ENCODE measurements at regions not wholly inside any gene's neighbourhood (a gene's known extent, or its start where the extent isn't known, plus 50 kb on each side); places are given as distances from the start of the nearest gene placed in this dataset.

DNA sequence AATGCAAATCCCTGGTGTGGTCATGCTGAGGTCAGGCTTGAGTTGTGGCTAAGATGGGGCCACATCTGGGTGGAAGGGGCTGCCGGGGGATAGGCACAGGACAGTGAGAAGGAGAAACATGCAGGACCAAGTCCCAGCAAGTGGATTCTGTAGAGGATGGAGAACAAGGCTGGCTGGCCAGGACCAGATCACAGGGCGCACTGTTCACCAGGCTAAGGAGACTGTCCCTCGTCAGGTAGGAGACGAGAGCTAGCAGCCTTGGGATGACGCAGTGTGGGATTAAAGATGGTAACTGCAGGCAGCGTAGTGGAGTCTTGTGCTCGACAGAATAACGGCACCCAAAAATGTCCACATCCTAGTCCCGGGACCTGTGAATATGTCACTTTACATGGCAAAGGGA lies 336.1 kb downstream of the BCL11B start:
- H3K4ac ChIP-seq (ENCODE audit: low read length), result no peak overlapping the region
- no peaks in the 10 kb centered on the region for H3K79me1 ChIP-seq (ENCODE audit: low read depth, low read length)
- peak overlapping the region; percentile 49 for H2BK12ac ChIP-seq (ENCODE audit: low read length)
- no peak overlapping the region for H4K8ac ChIP-seq (ENCODE audit: low read depth, low read length)
- no peak overlapping the region for H2BK15ac ChIP-seq (ENCODE audit: low read length)
- no peaks in the 10 kb centered on the region for H3K36me3 ChIP-seq (replicated peaks in 1 of 2; ENCODE audit: control insufficient read depth in 2 of 2, insufficient read depth in 2 of 2, low read length in 2 of 2)
- no peaks in the 10 kb centered on the region for H3K27me3 ChIP-seq (ENCODE audit: control insufficient read depth in 3 of 3, insufficient read depth in 3 of 3, low read depth in 1 of 3, low read length in 3 of 3)
- no peak overlapping the region for H2AFZ ChIP-seq (ENCODE audit: low read length)
- peak overlapping the region in 1 of 2 donors; percentile 36 for H3K4me3 ChIP-seq (ENCODE audit: low read length in 2 of 2)
- no peak overlapping the region for H4K91ac ChIP-seq (ENCODE audit: low read depth, low read length, poor library complexity)
- no peak overlapping the region for H3K14ac ChIP-seq (ENCODE audit: low read length)
- H2AK5ac ChIP-seq (ENCODE audit: low read depth, low read length), result no peak overlapping the region
- WGBS, 2 donors (ENCODE audit: extremely low coverage in 2 of 2, insufficient read length in 2 of 2, insufficient replicate concordance in 1 of 2), result no CpG with 5 or more reads among the region's 9 CpGs
- no peaks in the 10 kb centered on the region for H3K9me3 ChIP-seq (replicated peaks in 1 of 2; ENCODE audit: control insufficient read depth in 2 of 2, insufficient read depth in 1 of 2, low read depth in 1 of 2, low read length in 2 of 2)
- H3K27ac ChIP-seq (replicated peaks; ENCODE audit: low read length), result no peak overlapping the region
- H3K4me1 ChIP-seq (ENCODE audit: control insufficient read depth in 2 of 2, insufficient read depth in 1 of 2, low read depth in 1 of 2, low read length in 2 of 2), result peaks cover 0 to 9% of the 10 kb centered on the region in 2 donors
- H3K9ac ChIP-seq (ENCODE audit: low read depth, low read length, poor library complexity), result no peak overlapping the region
- H2BK5ac ChIP-seq (ENCODE audit: low read length), result no peak overlapping the region
- peak overlapping the region; percentile 25 for H3K23ac ChIP-seq (ENCODE audit: low read depth, low read length, poor library complexity)
- no peak overlapping the region for H3K4me2 ChIP-seq (ENCODE audit: insufficient read depth, low read length, poor library complexity, severe bottlenecking)
- no peak overlapping the region for H3K18ac ChIP-seq (ENCODE audit: low read length)
- no peak overlapping the region for H2BK120ac ChIP-seq (ENCODE audit: low read depth, low read length)
- no peak for DNase-seq (ENCODE audit: low spot score)

DNA sequence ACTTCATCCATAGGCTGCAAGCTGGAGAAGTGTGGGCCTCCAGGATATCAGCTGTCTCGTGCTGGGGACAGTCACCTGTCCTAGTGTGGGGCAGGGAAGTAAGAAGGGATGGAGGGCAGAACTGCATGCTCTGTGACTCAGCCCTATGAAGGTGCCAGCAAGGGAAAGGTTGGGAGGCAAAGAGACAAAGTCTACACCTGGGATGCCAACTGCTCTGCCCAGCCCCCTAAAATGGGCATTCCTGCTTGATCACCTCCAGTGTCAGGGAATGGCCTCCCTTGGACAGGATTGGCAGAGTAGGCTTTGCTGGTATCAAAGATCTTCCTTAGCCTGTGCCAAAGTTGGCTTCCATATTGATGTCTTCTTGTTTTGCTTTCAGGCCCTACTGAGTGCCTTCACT lies 335.0 kb downstream of the BCL11B start:
- H2BK5ac ChIP-seq (ENCODE audit: low read length), result no peak overlapping the region
- no peak overlapping the region for H2BK15ac ChIP-seq (ENCODE audit: low read length)
- no peak overlapping the region for H2BK120ac ChIP-seq (ENCODE audit: low read depth, low read length)
- no peaks in the 10 kb centered on the region for H3K9me3 ChIP-seq (replicated peaks in 1 of 2; ENCODE audit: control insufficient read depth in 2 of 2, insufficient read depth in 1 of 2, low read depth in 1 of 2, low read length in 2 of 2)
- no peaks in the 10 kb centered on the region for H3K27me3 ChIP-seq (ENCODE audit: control insufficient read depth in 3 of 3, insufficient read depth in 3 of 3, low read depth in 1 of 3, low read length in 3 of 3)
- H3K36me3 ChIP-seq (replicated peaks in 1 of 2; ENCODE audit: control insufficient read depth in 2 of 2, insufficient read depth in 2 of 2, low read length in 2 of 2), result no peaks in the 10 kb centered on the region
- H3K27ac ChIP-seq (replicated peaks; ENCODE audit: low read length), result no peak overlapping the region
- no peaks in the 10 kb centered on the region for H3K79me1 ChIP-seq (ENCODE audit: low read depth, low read length)
- H3K9ac ChIP-seq (ENCODE audit: low read depth, low read length, poor library complexity), result peak overlapping the region; percentile 15
- H4K91ac ChIP-seq (ENCODE audit: low read depth, low read length, poor library complexity), result no peak overlapping the region
- no peak overlapping the region for H4K8ac ChIP-seq (ENCODE audit: low read depth, low read length)
- no peak overlapping the region for H3K14ac ChIP-seq (ENCODE audit: low read length)
- H3K18ac ChIP-seq (ENCODE audit: low read length), result no peak overlapping the region
- no peak overlapping the region for H2AFZ ChIP-seq (ENCODE audit: low read length)
- no peak overlapping the region for H3K4me2 ChIP-seq (ENCODE audit: insufficient read depth, low read length, poor library complexity, severe bottlenecking)
- DNase-seq (ENCODE audit: low spot score), result no peak
- WGBS, 2 donors (ENCODE audit: extremely low coverage in 2 of 2, insufficient read length in 2 of 2, insufficient replicate concordance in 1 of 2), result no CpG with 5 or more reads among the region's 1 CpG
- no peak overlapping the region for H2BK12ac ChIP-seq (ENCODE audit: low read length)
- H3K4me1 ChIP-seq (ENCODE audit: control insufficient read depth in 2 of 2, insufficient read depth in 1 of 2, low read depth in 1 of 2, low read length in 2 of 2), result peaks cover 0 to 6% of the 10 kb centered on the region in 2 donors
- no peak overlapping the region for H3K4ac ChIP-seq (ENCODE audit: low read length)
- H3K4me3 ChIP-seq (ENCODE audit: low read length in 2 of 2), result no peak overlapping the region
- no peak overlapping the region for H2AK5ac ChIP-seq (ENCODE audit: low read depth, low read length)
- no peak overlapping the region for H3K23ac ChIP-seq (ENCODE audit: low read depth, low read length, poor library complexity)

DNA sequence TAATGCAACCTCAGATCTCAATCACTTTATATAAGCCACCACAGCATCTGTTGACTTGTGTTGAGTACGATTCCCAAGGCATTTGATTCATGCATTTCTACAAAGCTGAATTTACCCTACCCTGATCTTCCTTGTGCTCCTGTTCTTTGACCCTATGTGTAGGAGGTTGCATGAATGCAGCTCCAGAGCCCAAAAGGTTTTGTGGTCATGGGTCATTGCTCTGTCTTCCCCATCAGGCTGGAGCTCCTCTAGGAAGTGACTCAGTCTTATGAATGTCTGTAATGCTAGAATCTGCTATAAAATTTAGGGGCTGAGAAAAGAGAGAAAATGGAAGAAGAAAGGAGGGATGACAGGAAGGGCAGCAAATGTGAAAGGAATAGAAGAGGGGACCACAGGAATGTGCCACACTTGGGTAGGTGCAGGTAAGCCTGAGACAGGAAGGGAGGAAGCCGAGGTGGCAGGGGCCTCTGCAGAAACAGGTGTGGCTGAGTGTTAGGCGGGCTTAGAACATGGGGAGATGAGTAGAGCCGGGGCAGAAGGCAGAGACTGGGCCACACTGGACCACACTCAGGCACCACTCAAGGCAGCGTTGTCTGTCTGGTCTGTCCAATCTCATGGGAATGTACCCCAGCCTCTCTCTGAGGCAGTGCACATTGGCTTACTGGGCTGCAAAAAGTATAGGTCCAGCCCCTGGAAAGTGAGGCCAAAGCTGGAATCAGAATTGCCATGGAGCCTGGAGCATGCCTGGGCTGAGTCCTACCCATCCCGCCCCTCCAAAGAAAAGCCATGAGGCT lies 334.1 kb downstream of the BCL11B start:
- no CpG with 5 or more reads among the region's 6 CpGs for WGBS, 2 donors (ENCODE audit: extremely low coverage in 2 of 2, insufficient read length in 2 of 2, insufficient replicate concordance in 1 of 2)
- no peaks in the 10 kb centered on the region for H3K9me3 ChIP-seq (replicated peaks in 1 of 2; ENCODE audit: control insufficient read depth in 2 of 2, insufficient read depth in 1 of 2, low read depth in 1 of 2, low read length in 2 of 2)
- DNase-seq (ENCODE audit: low spot score), result no peak
- peaks cover 0 to under 1% of the 10 kb centered on the region in 2 donors for H3K4me1 ChIP-seq (ENCODE audit: control insufficient read depth in 2 of 2, insufficient read depth in 1 of 2, low read depth in 1 of 2, low read length in 2 of 2)
- no peak overlapping the region for H2AFZ ChIP-seq (ENCODE audit: low read length)
- H3K79me1 ChIP-seq (ENCODE audit: low read depth, low read length), result no peaks in the 10 kb centered on the region
- H3K27ac ChIP-seq (replicated peaks; ENCODE audit: low read length), result no peak overlapping the region
- no peak overlapping the region for H3K14ac ChIP-seq (ENCODE audit: low read length)
- no peak overlapping the region for H3K9ac ChIP-seq (ENCODE audit: low read depth, low read length, poor library complexity)
- no peak overlapping the region for H3K4ac ChIP-seq (ENCODE audit: low read length)
- H2AK5ac ChIP-seq (ENCODE audit: low read depth, low read length), result no peak overlapping the region
- H4K8ac ChIP-seq (ENCODE audit: low read depth, low read length), result no peak overlapping the region
- no peaks in the 10 kb centered on the region for H3K36me3 ChIP-seq (replicated peaks in 1 of 2; ENCODE audit: control insufficient read depth in 2 of 2, insufficient read depth in 2 of 2, low read length in 2 of 2)
- H4K91ac ChIP-seq (ENCODE audit: low read depth, low read length, poor library complexity), result no peak overlapping the region
- H3K18ac ChIP-seq (ENCODE audit: low read length), result no peak overlapping the region
- no peak overlapping the region for H2BK120ac ChIP-seq (ENCODE audit: low read depth, low read length)
- no peak overlapping the region for H2BK12ac ChIP-seq (ENCODE audit: low read length)
- H3K4me2 ChIP-seq (ENCODE audit: insufficient read depth, low read length, poor library complexity, severe bottlenecking), result no peak overlapping the region
- peak overlapping the region; percentile 8 for H3K23ac ChIP-seq (ENCODE audit: low read depth, low read length, poor library complexity)
- H2BK15ac ChIP-seq (ENCODE audit: low read length), result no peak overlapping the region
- H2BK5ac ChIP-seq (ENCODE audit: low read length), result no peak overlapping the region
- H3K27me3 ChIP-seq (ENCODE audit: control insufficient read depth in 3 of 3, insufficient read depth in 3 of 3, low read depth in 1 of 3, low read length in 3 of 3), result no peaks in the 10 kb centered on the region
- no peak overlapping the region for H3K4me3 ChIP-seq (ENCODE audit: low read length in 2 of 2)

DNA sequence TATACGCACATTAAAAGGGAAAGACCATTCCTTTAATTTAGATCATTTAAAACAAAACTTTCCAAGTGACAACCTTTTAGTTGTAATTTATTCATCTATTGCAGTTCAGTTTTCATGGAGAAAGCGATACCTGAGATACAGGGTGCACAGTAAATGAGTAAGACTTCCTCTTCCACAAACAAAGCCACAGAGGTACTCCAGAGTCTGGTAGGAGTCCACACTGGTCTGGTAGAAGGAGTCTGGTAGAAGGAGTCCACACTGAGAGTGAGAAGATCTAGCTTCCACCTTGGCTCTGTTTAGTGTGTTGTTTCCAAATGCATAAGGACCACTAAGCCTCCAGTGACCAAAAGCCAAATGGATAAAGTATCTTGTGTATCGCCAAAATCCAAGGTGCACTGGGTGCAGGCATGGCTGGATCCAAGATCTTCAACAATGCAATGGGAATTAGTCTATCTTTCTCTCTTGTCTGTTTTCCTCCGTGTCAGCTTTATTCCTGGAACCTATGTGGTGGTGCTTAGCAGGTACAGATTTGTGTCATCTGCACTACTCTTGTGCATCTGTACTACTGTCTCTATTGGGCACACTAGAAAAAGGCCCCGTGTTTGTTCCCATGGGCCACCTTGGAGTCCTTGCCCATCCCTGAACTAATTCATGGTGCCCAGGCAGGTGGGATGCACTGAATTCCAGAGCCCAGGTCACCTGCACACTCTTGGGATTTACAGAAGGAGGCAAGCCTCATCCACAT lies 331.1 kb downstream of the BCL11B start:
- H3K27ac ChIP-seq (replicated peaks; ENCODE audit: low read length), result no peak overlapping the region
- H4K8ac ChIP-seq (ENCODE audit: low read depth, low read length), result no peak overlapping the region
- no peak overlapping the region for H3K4me3 ChIP-seq (ENCODE audit: low read length in 2 of 2)
- H3K14ac ChIP-seq (ENCODE audit: low read length), result no peak overlapping the region
- H3K4me1 ChIP-seq (ENCODE audit: control insufficient read depth in 2 of 2, insufficient read depth in 1 of 2, low read depth in 1 of 2, low read length in 2 of 2), result no peaks in the 10 kb centered on the region
- H2BK12ac ChIP-seq (ENCODE audit: low read length), result no peak overlapping the region
- H3K18ac ChIP-seq (ENCODE audit: low read length), result no peak overlapping the region
- H3K36me3 ChIP-seq (replicated peaks in 1 of 2; ENCODE audit: control insufficient read depth in 2 of 2, insufficient read depth in 2 of 2, low read length in 2 of 2), result no peaks in the 10 kb centered on the region
- no peak overlapping the region for H3K4ac ChIP-seq (ENCODE audit: low read length)
- H4K91ac ChIP-seq (ENCODE audit: low read depth, low read length, poor library complexity), result no peak overlapping the region
- no peak overlapping the region for H3K9ac ChIP-seq (ENCODE audit: low read depth, low read length, poor library complexity)
- H3K27me3 ChIP-seq (ENCODE audit: control insufficient read depth in 3 of 3, insufficient read depth in 3 of 3, low read depth in 1 of 3, low read length in 3 of 3), result no peaks in the 10 kb centered on the region
- no peaks in the 10 kb centered on the region for H3K9me3 ChIP-seq (replicated peaks in 1 of 2; ENCODE audit: control insufficient read depth in 2 of 2, insufficient read depth in 1 of 2, low read depth in 1 of 2, low read length in 2 of 2)
- DNase-seq (ENCODE audit: low spot score), result no peak
- H3K79me1 ChIP-seq (ENCODE audit: low read depth, low read length), result no peaks in the 10 kb centered on the region
- no peak overlapping the region for H3K4me2 ChIP-seq (ENCODE audit: insufficient read depth, low read length, poor library complexity, severe bottlenecking)
- H2AFZ ChIP-seq (ENCODE audit: low read length), result no peak overlapping the region
- H2AK5ac ChIP-seq (ENCODE audit: low read depth, low read length), result no peak overlapping the region
- no peak overlapping the region for H2BK5ac ChIP-seq (ENCODE audit: low read length)
- no peak overlapping the region for H2BK120ac ChIP-seq (ENCODE audit: low read depth, low read length)
- H3K23ac ChIP-seq (ENCODE audit: low read depth, low read length, poor library complexity), result no peak overlapping the region
- WGBS, 2 donors (ENCODE audit: extremely low coverage in 2 of 2, insufficient read length in 2 of 2, insufficient replicate concordance in 1 of 2), result no CpG with 5 or more reads among the region's 5 CpGs
- no peak overlapping the region for H2BK15ac ChIP-seq (ENCODE audit: low read length)
